ENCODE measurements at regions not wholly inside any gene's neighbourhood (a gene's known extent, or its start where the extent isn't known, plus 50 kb on each side); places are given as distances from the start of the nearest gene placed in this dataset.

DNA sequence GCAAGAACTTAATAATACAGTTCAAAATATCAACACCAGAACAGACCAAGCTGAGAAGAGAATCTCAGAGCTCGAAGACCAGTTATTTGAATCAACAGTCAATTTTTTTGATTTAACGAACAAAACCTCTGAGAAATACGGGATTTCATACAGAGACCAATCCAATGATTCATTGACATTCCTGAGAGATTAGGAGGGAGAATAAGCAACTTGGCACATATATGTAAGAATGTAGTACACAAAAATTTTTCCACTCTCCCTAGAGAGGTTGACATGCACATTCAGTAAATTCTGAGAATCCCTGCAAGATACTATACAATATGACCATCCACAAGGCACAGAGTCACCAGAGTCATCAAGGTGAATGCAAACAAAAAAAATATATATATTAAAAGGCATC is 1577.3 kb upstream of the C9orf72 start:
- Histone ChIP-seq H2AFZ (ENCODE audit: low read length) (no peak overlapping the region), H3K27me3 (ENCODE audit: insufficient read depth, low read length) (no peaks in the 10 kb centered on the region), H3K4me1 (ENCODE audit: insufficient read depth, low read length, severe bottlenecking) (peaks cover 1% of the 10 kb centered on the region), H3K4me3 (ENCODE audit: low read depth, low read length, poor library complexity, severe bottlenecking) (no peak overlapping the region), H4K20me1 (ENCODE audit: insufficient read depth, low read length) (no peaks in the 10 kb centered on the region), H3K9me2 (ENCODE audit: low read depth, low read length) (no peaks in the 10 kb centered on the region), H3K79me2 (ENCODE audit: insufficient read depth, low read length) (no peaks in the 10 kb centered on the region), H3K4me2 (ENCODE audit: low read length) (no peak overlapping the region), H3F3A (ENCODE audit: insufficient read depth, low read length) (no peaks in the 10 kb centered on the region), H3K27ac (ENCODE audit: low read depth, low read length, poor library complexity, severe bottlenecking) (no peak overlapping the region), H3K9ac (ENCODE audit: low read length) (no peak overlapping the region), H3K36me3 (ENCODE audit: insufficient read depth, low read length) (no peaks in the 10 kb centered on the region), H3K9me3 (ENCODE audit: low read length) (no peaks in the 10 kb centered on the region)
- TF ChIP-seq, protein P1, sequence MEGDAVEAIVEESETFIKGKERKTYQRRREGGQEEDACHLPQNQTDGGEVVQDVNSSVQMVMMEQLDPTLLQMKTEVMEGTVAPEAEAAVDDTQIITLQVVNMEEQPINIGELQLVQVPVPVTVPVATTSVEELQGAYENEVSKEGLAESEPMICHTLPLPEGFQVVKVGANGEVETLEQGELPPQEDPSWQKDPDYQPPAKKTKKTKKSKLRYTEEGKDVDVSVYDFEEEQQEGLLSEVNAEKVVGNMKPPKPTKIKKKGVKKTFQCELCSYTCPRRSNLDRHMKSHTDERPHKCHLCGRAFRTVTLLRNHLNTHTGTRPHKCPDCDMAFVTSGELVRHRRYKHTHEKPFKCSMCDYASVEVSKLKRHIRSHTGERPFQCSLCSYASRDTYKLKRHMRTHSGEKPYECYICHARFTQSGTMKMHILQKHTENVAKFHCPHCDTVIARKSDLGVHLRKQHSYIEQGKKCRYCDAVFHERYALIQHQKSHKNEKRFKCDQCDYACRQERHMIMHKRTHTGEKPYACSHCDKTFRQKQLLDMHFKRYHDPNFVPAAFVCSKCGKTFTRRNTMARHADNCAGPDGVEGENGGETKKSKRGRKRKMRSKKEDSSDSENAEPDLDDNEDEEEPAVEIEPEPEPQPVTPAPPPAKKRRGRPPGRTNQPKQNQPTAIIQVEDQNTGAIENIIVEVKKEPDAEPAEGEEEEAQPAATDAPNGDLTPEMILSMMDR (IDR thresholded peaks at IDR 0.05; ENCODE audit: low read length) = no peak
- no peak for TF ChIP-seq EZH2 (IDR thresholded peaks at IDR 0.05; ENCODE audit: borderline replicate concordance, low read length)

DNA sequence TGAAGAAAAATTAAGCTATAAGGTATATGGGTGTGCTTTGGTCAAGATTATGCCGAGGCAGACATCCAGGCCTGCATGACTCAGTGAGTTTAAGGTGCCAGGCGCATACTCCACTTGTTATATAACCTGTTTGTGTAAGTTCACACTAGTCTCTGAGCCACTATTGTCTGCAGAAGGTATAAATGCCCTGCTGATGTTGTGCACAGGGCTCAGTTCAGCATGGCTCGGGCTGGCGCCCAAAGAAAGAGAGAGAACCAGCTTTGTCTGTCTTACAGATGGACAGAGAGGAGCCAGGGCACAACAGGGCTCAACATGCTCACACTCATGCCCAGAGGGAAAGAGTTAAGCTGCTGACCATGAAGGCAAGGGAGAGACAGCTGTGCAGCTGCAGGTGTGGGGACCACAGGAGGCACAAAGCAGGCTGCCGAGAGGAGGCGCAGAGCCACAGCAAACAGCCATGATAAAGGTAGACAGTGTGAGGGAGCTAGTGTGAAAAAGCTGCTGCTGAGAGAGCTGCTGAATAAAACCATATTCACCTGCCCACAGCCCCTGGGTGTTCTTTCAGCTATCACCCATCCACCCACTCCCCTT is 1587.6 kb upstream of the C9orf72 start:
- peak overlapping the region; percentile 38; the same call in 1 of the 2 replicates for H2AFZ ChIP-seq (ENCODE audit: low read length)
- no peak for TF ChIP-seq EZH2 (IDR thresholded peaks at IDR 0.05; ENCODE audit: borderline replicate concordance, low read length)
- TF ChIP-seq, protein P1 (IDR thresholded peaks at IDR 0.05; ENCODE audit: low read length) = peak; percentile 58
- no peaks in the 10 kb centered on the region for H3K79me2 ChIP-seq (ENCODE audit: insufficient read depth, low read length)
- H4K20me1 ChIP-seq (ENCODE audit: insufficient read depth, low read length) = no peaks in the 10 kb centered on the region
- no peaks in the 10 kb centered on the region for H3K27me3 ChIP-seq (ENCODE audit: insufficient read depth, low read length)
- H3K4me3 ChIP-seq (ENCODE audit: low read depth, low read length, poor library complexity, severe bottlenecking) = no peak overlapping the region
- peak overlapping the region; percentile 93 for H3K27ac ChIP-seq (ENCODE audit: low read depth, low read length, poor library complexity, severe bottlenecking)
- no peaks in the 10 kb centered on the region for H3K36me3 ChIP-seq (ENCODE audit: insufficient read depth, low read length)
- peaks cover 53% of the 10 kb centered on the region for H3K4me1 ChIP-seq (ENCODE audit: insufficient read depth, low read length, severe bottlenecking)
- H3K4me2 ChIP-seq (ENCODE audit: low read length) = peak overlapping the region; percentile 53
- H3K9me3 ChIP-seq (ENCODE audit: low read length) = no peaks in the 10 kb centered on the region
- H3K9me2 ChIP-seq (ENCODE audit: low read depth, low read length) = no peaks in the 10 kb centered on the region
- H3K9ac ChIP-seq (ENCODE audit: low read length) = peak overlapping the region; percentile 52
- no peaks in the 10 kb centered on the region for H3F3A ChIP-seq (ENCODE audit: insufficient read depth, low read length)

DNA sequence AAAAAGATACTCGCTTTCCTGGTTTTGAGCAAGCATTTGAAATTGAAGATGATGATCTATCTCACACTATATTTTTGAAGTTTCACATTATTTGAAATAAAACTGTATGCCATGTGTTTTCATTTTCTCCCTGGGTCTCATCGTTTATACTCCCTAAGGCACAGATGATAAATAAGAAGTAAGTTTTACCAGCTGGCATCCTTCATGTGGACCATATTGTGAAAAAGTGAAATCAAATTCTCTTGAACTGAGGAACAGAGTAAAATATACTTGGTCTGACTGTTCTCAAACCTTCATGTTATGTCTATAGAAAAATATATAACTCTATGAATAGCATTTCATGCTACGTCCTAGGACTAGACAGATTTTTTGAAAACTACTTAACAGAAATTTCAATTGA is 1600.9 kb upstream of the C9orf72 start:
- H3K9ac ChIP-seq (ENCODE audit: low read length) = no peak overlapping the region
- no peaks in the 10 kb centered on the region for H3K27me3 ChIP-seq (ENCODE audit: insufficient read depth, low read length)
- no peaks in the 10 kb centered on the region for H3K79me2 ChIP-seq (ENCODE audit: insufficient read depth, low read length)
- peaks cover 2% of the 10 kb centered on the region; the same call in 1 of the 2 replicates for H3K9me3 ChIP-seq (ENCODE audit: low read length)
- H3K4me3 ChIP-seq (ENCODE audit: low read depth, low read length, poor library complexity, severe bottlenecking) = no peak overlapping the region
- H4K20me1 ChIP-seq (ENCODE audit: insufficient read depth, low read length) = no peaks in the 10 kb centered on the region
- peaks cover 26% of the 10 kb centered on the region for H3K4me1 ChIP-seq (ENCODE audit: insufficient read depth, low read length, severe bottlenecking)
- H3K36me3 ChIP-seq (ENCODE audit: insufficient read depth, low read length) = no peaks in the 10 kb centered on the region
- no peaks in the 10 kb centered on the region for H3K9me2 ChIP-seq (ENCODE audit: low read depth, low read length)
- TF ChIP-seq, protein P1 (IDR thresholded peaks at IDR 0.05; ENCODE audit: low read length) = no peak
- TF ChIP-seq EZH2 (IDR thresholded peaks at IDR 0.05; ENCODE audit: borderline replicate concordance, low read length) = no peak
- peaks cover 3% of the 10 kb centered on the region; the same call in 1 of the 2 replicates for H3F3A ChIP-seq (ENCODE audit: insufficient read depth, low read length)
- H3K4me2 ChIP-seq (ENCODE audit: low read length) = no peak overlapping the region
- H2AFZ ChIP-seq (ENCODE audit: low read length) = peak overlapping the region; percentile 81
- H3K27ac ChIP-seq (ENCODE audit: low read depth, low read length, poor library complexity, severe bottlenecking) = peak overlapping the region; percentile 40
